ENCODE measurements at regions not wholly inside any gene's neighbourhood (a gene's known extent, or its start where the extent isn't known, plus 50 kb on each side); places are given as distances from the start of the nearest gene placed in this dataset.

GRCh38 chr10:123270221-123270620 is 116.0 kb downstream of the BUB3 start:
- Mint-ChIP-seq H3K9me3 (no peaks in the 10 kb centered on the region), H3K27ac (no peak overlapping the region), H3K4me1 (ENCODE audit: low read depth) (no peaks in the 10 kb centered on the region), H3K27me3 (peaks cover 28% of the 10 kb centered on the region), H3K4me3 (no peak overlapping the region), H3K36me3 (ENCODE audit: low read depth) (no peaks in the 10 kb centered on the region)
- DNase-seq, result no peak
- ChIA-PET CTCF (no interaction called here), POLR2A (no interaction called here)
- TF ChIP-seq, protein P1, sequence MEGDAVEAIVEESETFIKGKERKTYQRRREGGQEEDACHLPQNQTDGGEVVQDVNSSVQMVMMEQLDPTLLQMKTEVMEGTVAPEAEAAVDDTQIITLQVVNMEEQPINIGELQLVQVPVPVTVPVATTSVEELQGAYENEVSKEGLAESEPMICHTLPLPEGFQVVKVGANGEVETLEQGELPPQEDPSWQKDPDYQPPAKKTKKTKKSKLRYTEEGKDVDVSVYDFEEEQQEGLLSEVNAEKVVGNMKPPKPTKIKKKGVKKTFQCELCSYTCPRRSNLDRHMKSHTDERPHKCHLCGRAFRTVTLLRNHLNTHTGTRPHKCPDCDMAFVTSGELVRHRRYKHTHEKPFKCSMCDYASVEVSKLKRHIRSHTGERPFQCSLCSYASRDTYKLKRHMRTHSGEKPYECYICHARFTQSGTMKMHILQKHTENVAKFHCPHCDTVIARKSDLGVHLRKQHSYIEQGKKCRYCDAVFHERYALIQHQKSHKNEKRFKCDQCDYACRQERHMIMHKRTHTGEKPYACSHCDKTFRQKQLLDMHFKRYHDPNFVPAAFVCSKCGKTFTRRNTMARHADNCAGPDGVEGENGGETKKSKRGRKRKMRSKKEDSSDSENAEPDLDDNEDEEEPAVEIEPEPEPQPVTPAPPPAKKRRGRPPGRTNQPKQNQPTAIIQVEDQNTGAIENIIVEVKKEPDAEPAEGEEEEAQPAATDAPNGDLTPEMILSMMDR (IDR thresholded peaks at IDR 0.05), result no peak
- Histone ChIP-seq H3K4me3 (ENCODE audit: low read length) (no peak overlapping the region), H3K27me3 (ENCODE audit: control insufficient read depth in 1 of 2, insufficient read depth in 2 of 2, low read length in 2 of 2) (peaks cover 6 to 11% of the 10 kb centered on the region in 2 experiments), H3K9me3 (ENCODE audit: control insufficient read depth in 1 of 2, insufficient read depth in 1 of 2, low read length in 2 of 2) (peaks cover 0 to 5% of the 10 kb centered on the region in 2 experiments), H3K4me1 (ENCODE audit: insufficient read depth, low read length) (no peaks in the 10 kb centered on the region), H3K27ac (ENCODE audit: low read depth in 1 of 2, low read length in 2 of 2) (no peak overlapping the region), H3K36me3 (ENCODE audit: insufficient read depth, low read length) (no peaks in the 10 kb centered on the region)
- no peak for ATAC-seq (ENCODE audit: poor library complexity)
- intact Hi-C loops (cut with DNase I, micrococcal nuclease), result loop anchor here (5.0 kb wide), 1 partner anchor 138 kb away; no protein-coding TSS in a partner anchor

- DNase-seq (no peak), ATAC-seq (ENCODE audit: poor library complexity) (no peak)
- no peaks in the 10 kb centered on the region for H3K4me1 ChIP-seq (ENCODE audit: insufficient read depth, low read length)
- intact Hi-C loops (cut with DNase I, micrococcal nuclease), result loop anchor here (5.0 kb wide), 1 partner anchor 139 kb away; no protein-coding TSS in a partner anchor
- Mint-ChIP-seq H3K9me3 (no peaks in the 10 kb centered on the region), H3K36me3 (ENCODE audit: low read depth) (no peaks in the 10 kb centered on the region), H3K4me1 (ENCODE audit: low read depth) (no peaks in the 10 kb centered on the region), H3K27ac (no peak overlapping the region), H3K4me3 (no peak overlapping the region), H3K27me3 (peaks cover 28% of the 10 kb centered on the region)
- ChIA-PET POLR2A (no interaction called here), CTCF (no interaction called here)
- peaks cover 7 to 12% of the 10 kb centered on the region in 2 experiments for H3K27me3 ChIP-seq (ENCODE audit: control insufficient read depth in 1 of 2, insufficient read depth in 2 of 2, low read length in 2 of 2)
- H3K36me3 ChIP-seq (ENCODE audit: insufficient read depth, low read length), result no peaks in the 10 kb centered on the region
- H3K9me3 ChIP-seq (ENCODE audit: control insufficient read depth in 1 of 2, insufficient read depth in 1 of 2, low read length in 2 of 2), result peaks cover 3 to 11% of the 10 kb centered on the region in 2 experiments
- no peak overlapping the region for H3K27ac ChIP-seq (ENCODE audit: low read depth in 1 of 2, low read length in 2 of 2)
- no peak overlapping the region for H3K4me3 ChIP-seq (ENCODE audit: low read length)
- TF ChIP-seq, protein P1 (IDR thresholded peaks at IDR 0.05), result no peak
Measured at GRCh38 chr10:123270806-123271205, 116.6 kb downstream of the BUB3 start.

GRCh38 chr10:123272171-123272570 is 118.0 kb downstream of the BUB3 start:
- Histone ChIP-seq H3K4me1 (ENCODE audit: insufficient read depth, low read length) (no peaks in the 10 kb centered on the region), H3K9me3 (ENCODE audit: control insufficient read depth in 1 of 2, insufficient read depth in 1 of 2, low read length in 2 of 2) (peaks cover 13 to 17% of the 10 kb centered on the region in 2 experiments), H3K4me3 (ENCODE audit: low read length) (no peak overlapping the region), H3K36me3 (ENCODE audit: insufficient read depth, low read length) (no peaks in the 10 kb centered on the region), H3K27ac (ENCODE audit: low read depth in 1 of 2, low read length in 2 of 2) (no peak overlapping the region), H3K27me3 (ENCODE audit: control insufficient read depth in 1 of 2, insufficient read depth in 2 of 2, low read length in 2 of 2) (peaks cover 7 to 12% of the 10 kb centered on the region in 2 experiments)
- no peaks in the 10 kb centered on the region for H3K9me3 Mint-ChIP-seq
- DNase-seq (peak in 3 of 14 experiments; percentile 16 to 19 (median 18)), ATAC-seq (ENCODE audit: poor library complexity) (peak; percentile 57)
- TF ChIP-seq, protein P1 (IDR thresholded peaks at IDR 0.05), result peak; percentile 15
- ChIA-PET POLR2A (interaction anchor here (1.1 kb wide), 1 partner anchor 31 kb away, joined by 3 read pairs; no protein-coding TSS in a partner anchor), CTCF (no interaction called here)
- H3K36me3 Mint-ChIP-seq (ENCODE audit: low read depth), result no peaks in the 10 kb centered on the region
- peaks cover 28% of the 10 kb centered on the region for H3K27me3 Mint-ChIP-seq
- H3K4me3 Mint-ChIP-seq, result no peak overlapping the region
- no peaks in the 10 kb centered on the region for H3K4me1 Mint-ChIP-seq (ENCODE audit: low read depth)
- intact Hi-C loops (cut with DNase I, micrococcal nuclease), result loop anchor here (5.0 kb wide), 1 partner anchor 140 kb away; no protein-coding TSS in a partner anchor
- no peak overlapping the region for H3K27ac Mint-ChIP-seq
